ENCODE measurements at regions not wholly inside any gene's neighbourhood (a gene's known extent, or its start where the extent isn't known, plus 50 kb on each side); places are given as distances from the start of the nearest gene placed in this dataset.
"Not testable (repeated sequence)": the region's sequence is repeated elsewhere in the genome, so short reads cannot be mapped to it uniquely, and the experiment has no call there.

GRCh38 chr1:165109013-165109412 is 247.5 kb downstream of the LMX1A start:
- Mint-ChIP-seq H3K36me3 (ENCODE audit: low read depth) (no peaks in the 10 kb centered on the region), H3K27me3 (ENCODE audit: insufficient read depth, low read depth, poor library complexity) (peaks cover 3% of the 10 kb centered on the region), H3K27ac (no peak overlapping the region), H3K9me3 (peaks cover 3% of the 10 kb centered on the region; the same call in 1 of the 3 replicates), H3K4me3 (no peak overlapping the region), H3K4me1 (peaks cover 4% of the 10 kb centered on the region; the same call in 2 of the 3 replicates)
- peak; percentile 63 for ATAC-seq
- H4K20me1 ChIP-seq (replicated peaks; ENCODE audit: insufficient read depth) = no peaks in the 10 kb centered on the region
- no peak for TF ChIP-seq ZNF331 (CRISPR knock-in tag; IDR thresholded peaks at IDR 0.05; ENCODE audit: low read depth)
- no peak for TF ChIP-seq REST (IDR thresholded peaks at IDR 0.05; ENCODE audit: unreplicated experiment)
- TF ChIP-seq EZH2phosphoT487 (IDR thresholded peaks at IDR 0.05; ENCODE audit: unreplicated experiment) = no peak
- no peak for TF ChIP-seq EZH2 (IDR thresholded peaks at IDR 0.05; ENCODE audit: low read depth, unreplicated experiment)
- TF ChIP-seq NANOG (IDR thresholded peaks at IDR 0.05; ENCODE audit: borderline replicate concordance) = no peak
- no peak for TF ChIP-seq STAT1 (IDR thresholded peaks at IDR 0.05; ENCODE audit: unreplicated experiment)
- no peak for TF ChIP-seq JUNB (IDR thresholded peaks at IDR 0.05; ENCODE audit: unreplicated experiment)
- no peak for TF ChIP-seq POLR2AphosphoS5 (IDR thresholded peaks at IDR 0.05; ENCODE audit: low read depth)
- TF ChIP-seq CTCF (conservative IDR thresholded peaks at IDR 0.05; ENCODE audit: low read depth in 2 of 2) = no peak
- TF ChIP-seq ZNF114 (CRISPR knock-in tag; IDR thresholded peaks at IDR 0.05) = no peak
- TF ChIP-seq ETS1 (IDR thresholded peaks at IDR 0.05) = no peak
- TF ChIP-seq CREB1 (CRISPR knock-in tag; IDR thresholded peaks at IDR 0.05; ENCODE audit: low read depth) = no peak
- H3K9me2 ChIP-seq (ENCODE audit: insufficient read depth) = peaks cover 4% of the 10 kb centered on the region; the same call in 1 of the 2 replicates
- H3K27me3 ChIP-seq (ENCODE audit: insufficient read depth) = no peaks in the 10 kb centered on the region
- H3K4me3 ChIP-seq = no peak overlapping the region
- no peak overlapping the region for H3K27ac ChIP-seq (ENCODE audit: low read depth)
- 0 out of 2 replicates have a peak overlapping the region, but pooled peaks have one; percentile 63 for H2AFZ ChIP-seq
- H3K4me2 ChIP-seq = no peak overlapping the region
- H3K36me3 ChIP-seq (ENCODE audit: insufficient read depth) = no peaks in the 10 kb centered on the region
- no peaks in the 10 kb centered on the region for H3K4me1 ChIP-seq (ENCODE audit: insufficient read depth)
- peak; percentile 20 for DNase-seq (ENCODE audit: low spot score)
- H3K79me2 ChIP-seq (replicated peaks; ENCODE audit: insufficient read depth) = no peaks in the 10 kb centered on the region
- no peaks in the 10 kb centered on the region for H3F3A ChIP-seq (replicated peaks; ENCODE audit: low read depth)

- not testable (repeated sequence) for H3K27ac Mint-ChIP-seq; H3K36me3 Mint-ChIP-seq (ENCODE audit: low read depth); H3K4me2 ChIP-seq; H3K4me1 ChIP-seq (ENCODE audit: insufficient read depth); H3K27ac ChIP-seq (ENCODE audit: low read depth); H3K27me3 ChIP-seq (ENCODE audit: insufficient read depth); H3K27me3 Mint-ChIP-seq (ENCODE audit: insufficient read depth, low read depth, poor library complexity); H3K79me2 ChIP-seq (replicated peaks; ENCODE audit: insufficient read depth); H3K4me3 ChIP-seq; H3K4me3 Mint-ChIP-seq; H3K9me2 ChIP-seq (ENCODE audit: insufficient read depth); H2AFZ ChIP-seq; ATAC-seq; H3K4me1 Mint-ChIP-seq; H3K36me3 ChIP-seq (ENCODE audit: insufficient read depth); DNase-seq (ENCODE audit: low spot score); H3F3A ChIP-seq (replicated peaks; ENCODE audit: low read depth); H4K20me1 ChIP-seq (replicated peaks; ENCODE audit: insufficient read depth)
- H3K9me3 Mint-ChIP-seq = peaks cover 15% of the 10 kb centered on the region
Observed at GRCh38 chr1:165092542-165093162, 263.9 kb downstream of the LMX1A start.

Measured in GM23338 (cell line).